A673 (cell line): ENCODE measurements at regions not wholly inside any gene's neighbourhood (a gene's known extent, or its start where the extent isn't known, plus 50 kb on each side); places are given as distances from the start of the nearest gene placed in this dataset.

ENCODE experiments used
- CTCF ChIP-seq: fragments of 300-800, 200-600 bp; sonication (generic); conservative IDR thresholded peaks from 2 replicates; pipeline ENCODE4 v1.5.1; 2017; ENCODE audit warnings: low read depth, mild to moderate bottlenecking, antibody characterized with exemption, low read length, moderate library complexity, mixed read lengths
- EZH2 ChIP-seq: fragments of 200-600 bp; sonication (generic); IDR thresholded peaks from 2 replicates; pipeline ENCODE4 v1.6.1; 2017; ENCODE audit warnings: borderline replicate concordance, low read depth, mild to moderate bottlenecking, mixed read lengths, antibody characterized with exemption, low read length; ENCODE audit not compliant: poor library complexity, severe bottlenecking

- TF ChIP-seq CTCF (no peak), EZH2 (no peak)
Measured at GRCh38 chr22:47251911-47252310, 489.5 kb downstream of the TBC1D22A start.
